NT2/D1 (cell line): ENCODE measurements at regions not wholly inside any gene's neighbourhood (a gene's known extent, or its start where the extent isn't known, plus 50 kb on each side); places are given as distances from the start of the nearest gene placed in this dataset.

Experiments
- SUZ12 ChIP-seq: IDR thresholded peaks from 2 replicates; pipeline ENCODE4 v1.6.1; 2011; ENCODE audit not compliant: insufficient read length, insufficient read depth; ENCODE audit errors: extremely low read depth
- YY1 ChIP-seq: IDR thresholded peaks from 2 replicates; pipeline ENCODE4 v1.6.1; 2011; ENCODE audit not compliant: insufficient read length, insufficient read depth

- no peak for TF ChIP-seq YY1
- TF ChIP-seq SUZ12 = no peak
Measured at GRCh38 chr10:118485641-118486040, 109.8 kb downstream of the PRLHR start.
